ENCODE measurements at regions not wholly inside any gene's neighbourhood (a gene's known extent, or its start where the extent isn't known, plus 50 kb on each side); places are given as distances from the start of the nearest gene placed in this dataset.

DNA sequence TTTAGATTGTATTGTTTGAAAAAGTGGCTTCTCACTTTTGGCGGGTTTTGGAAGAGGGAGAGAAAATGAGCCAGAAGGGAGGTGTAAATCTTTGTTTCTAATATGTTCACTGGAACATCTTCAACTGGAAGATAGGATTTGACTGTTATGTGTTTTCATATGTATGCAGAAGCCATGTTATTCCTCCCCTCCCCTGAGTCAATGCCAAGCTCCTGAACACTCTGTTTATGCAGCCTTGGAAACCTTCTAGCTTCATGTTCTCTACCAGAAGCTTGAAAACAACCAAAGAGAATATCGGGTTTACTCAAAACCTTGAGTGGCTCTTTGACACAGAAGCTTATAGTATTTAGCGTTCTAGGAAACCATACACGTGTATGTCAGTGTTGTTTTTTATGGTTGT lies 279.1 kb downstream of the PRL start:
- no peak overlapping the region for H3K27ac ChIP-seq
- WGBS, 2 donors: 65 to 74% methylated on average over 4 of the region's 4 CpGs
- TF ChIP-seq POLR2A (IDR thresholded peaks at IDR 0.05): no peak
- no peak for TF ChIP-seq EP300 (IDR thresholded peaks at IDR 0.05)
- TF ChIP-seq CTCF (IDR thresholded peaks at IDR 0.05): no peak

DNA sequence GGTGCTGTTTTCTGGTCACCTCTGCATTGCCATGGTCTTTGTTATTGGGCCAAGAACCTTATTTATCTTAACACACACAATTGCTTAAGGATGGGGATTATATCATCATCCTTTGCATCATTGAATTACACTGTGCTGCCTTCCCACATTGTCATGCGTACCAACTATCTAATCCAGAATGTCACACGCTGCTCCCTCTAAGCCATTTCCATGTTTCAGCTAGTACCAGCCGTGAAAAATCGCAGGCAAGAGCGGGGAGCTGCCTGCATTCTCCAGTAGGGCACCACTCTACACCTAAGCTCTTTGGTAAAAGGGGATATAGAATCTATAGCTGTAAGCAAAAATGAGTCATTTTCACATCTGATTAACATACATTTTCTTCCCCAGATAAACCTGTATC lies 277.0 kb downstream of the PRL start:
- H3K4me3 ChIP-seq: no peak overlapping the region
- TF ChIP-seq POLR2A (IDR thresholded peaks at IDR 0.05) (no peak), EP300 (IDR thresholded peaks at IDR 0.05) (no peak), CTCF (IDR thresholded peaks at IDR 0.05) (no peak)
- H3K27me3 ChIP-seq: no peaks in the 10 kb centered on the region
- H3K36me3 ChIP-seq: peaks cover 0 to 20% (median 0%) of the 10 kb centered on the region in 3 donors
- H3K27ac ChIP-seq: no peak overlapping the region
- DNase-seq (ENCODE audit: low spot score in 2 of 2): no peak
- peaks cover 0 to 7% (median 0%) of the 10 kb centered on the region in 4 donors for H3K9me3 ChIP-seq
- peaks cover 0 to under 1% (median 0%) of the 10 kb centered on the region in 4 donors for H3K4me1 ChIP-seq
- WGBS, 2 donors: 95 to 97% methylated on average over 5 of the region's 5 CpGs

More for the DNA sequence above, 279.1 kb downstream of the PRL start:
- Histone ChIP-seq H3K9me3 (peaks cover 0 to 7% (median 0%) of the 10 kb centered on the region in 4 donors), H3K27me3 (no peaks in the 10 kb centered on the region), H3K4me3 (no peak overlapping the region), H3K36me3 (peaks cover 0 to 20% (median 0%) of the 10 kb centered on the region in 3 donors), H3K4me1 (no peaks in the 10 kb centered on the region)
- DNase-seq (ENCODE audit: low spot score in 2 of 2): no peak

DNA sequence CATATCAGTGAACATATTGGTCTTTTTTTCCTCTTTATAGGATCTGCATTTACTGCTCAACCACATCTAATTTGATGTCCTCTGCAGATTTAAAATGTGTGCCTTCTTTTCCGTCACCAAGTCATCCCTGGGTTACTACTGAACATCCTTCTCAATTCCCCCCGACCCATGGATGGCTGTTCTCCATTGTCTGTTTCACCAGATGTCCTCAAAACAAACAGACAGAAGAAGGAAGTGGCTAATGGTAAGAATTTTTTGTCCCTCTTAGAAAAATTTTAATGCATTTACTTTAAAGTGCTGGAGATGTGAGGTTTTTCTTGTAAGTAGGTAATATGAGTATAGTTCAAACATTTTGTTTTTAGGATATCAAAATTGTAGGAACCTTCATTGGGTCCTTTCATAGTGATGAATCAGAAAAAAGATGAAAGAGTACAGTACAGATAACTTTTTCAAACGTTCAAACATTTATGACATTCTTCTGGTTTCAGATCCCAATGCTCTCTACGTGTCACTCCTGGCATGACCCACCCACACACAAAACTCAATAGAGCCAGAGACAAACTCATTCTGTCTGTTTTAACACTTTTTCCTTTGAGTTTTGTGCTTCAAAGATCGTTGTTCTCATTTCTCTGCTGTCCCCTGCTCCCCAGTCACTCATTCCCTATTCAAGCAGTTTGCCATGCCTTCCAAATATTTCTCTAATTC lies 276.4 kb downstream of the PRL start:
- no peak overlapping the region for H3K27ac ChIP-seq
- no peak overlapping the region for H3K4me3 ChIP-seq
- peaks cover 0 to 20% (median 0%) of the 10 kb centered on the region in 3 donors for H3K36me3 ChIP-seq
- 48 to 55% methylated on average over 5 of the region's 5 CpGs for WGBS, 2 donors
- no peak for DNase-seq (ENCODE audit: low spot score in 2 of 2)
- H3K4me1 ChIP-seq: peaks cover 0 to 6% (median 1%) of the 10 kb centered on the region in 4 donors
- TF ChIP-seq CTCF (IDR thresholded peaks at IDR 0.05) (no peak), POLR2A (IDR thresholded peaks at IDR 0.05) (no peak), EP300 (IDR thresholded peaks at IDR 0.05) (no peak)
- no peaks in the 10 kb centered on the region for H3K27me3 ChIP-seq
- peaks cover 0 to 7% (median 0%) of the 10 kb centered on the region in 4 donors for H3K9me3 ChIP-seq

DNA sequence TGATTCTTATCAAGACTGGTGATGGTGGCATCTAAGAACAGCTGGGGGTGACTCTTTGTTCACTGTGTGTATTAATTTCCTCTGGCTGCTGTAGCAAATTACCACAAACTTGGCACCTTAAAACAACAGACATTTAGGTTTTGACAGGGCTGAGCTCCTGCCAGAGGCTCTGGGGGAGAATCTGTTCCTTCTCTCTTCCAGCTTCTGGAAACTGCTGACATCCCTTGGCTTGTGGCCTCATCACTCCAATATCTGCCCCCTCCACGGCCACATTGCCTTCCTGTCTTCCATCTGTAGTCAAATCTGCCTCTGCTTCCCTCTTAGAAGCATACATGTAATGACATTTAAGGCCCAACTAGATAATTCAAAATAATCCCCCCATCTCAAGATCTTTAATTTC lies 274.9 kb downstream of the PRL start:
- Histone ChIP-seq H3K9me3 (peaks cover 0 to 7% (median 0%) of the 10 kb centered on the region in 4 donors), H3K4me1 (peaks cover 0 to 22% (median 12%) of the 10 kb centered on the region in 4 donors), H3K27ac (no peak overlapping the region), H3K4me3 (no peak overlapping the region), H3K36me3 (peaks cover 0 to 20% (median 0%) of the 10 kb centered on the region in 3 donors), H3K27me3 (no peaks in the 10 kb centered on the region)
- no peak for TF ChIP-seq POLR2A (IDR thresholded peaks at IDR 0.05)
- DNase-seq (ENCODE audit: low spot score in 2 of 2): no peak
- WGBS, 2 donors: 89 to 97% methylated on average over 1 of the region's 1 CpG

- DNase-seq (ENCODE audit: low spot score in 2 of 2): no peak
- no peak overlapping the region for H3K4me3 ChIP-seq
- WGBS, 2 donors: 56 to 65% methylated on average over 5 of the region's 5 CpGs
- no peaks in the 10 kb centered on the region for H3K27me3 ChIP-seq
- peaks cover 0 to 7% (median 0%) of the 10 kb centered on the region in 4 donors for H3K9me3 ChIP-seq
- H3K36me3 ChIP-seq: peaks cover 0 to 20% (median 0%) of the 10 kb centered on the region in 3 donors
- TF ChIP-seq EP300 (IDR thresholded peaks at IDR 0.05) (no peak), CTCF (IDR thresholded peaks at IDR 0.05) (no peak), POLR2A (IDR thresholded peaks at IDR 0.05) (no peak)
- H3K27ac ChIP-seq: no peak overlapping the region
- peaks cover 0 to 38% (median 18%) of the 10 kb centered on the region in 4 donors for H3K4me1 ChIP-seq
Observed at GRCh38 chr6:22023937-22024336, 272.9 kb downstream of the PRL start.
